ENCODE measurements at regions not wholly inside any gene's neighbourhood (a gene's known extent, or its start where the extent isn't known, plus 50 kb on each side); places are given as distances from the start of the nearest gene placed in this dataset.

DNA sequence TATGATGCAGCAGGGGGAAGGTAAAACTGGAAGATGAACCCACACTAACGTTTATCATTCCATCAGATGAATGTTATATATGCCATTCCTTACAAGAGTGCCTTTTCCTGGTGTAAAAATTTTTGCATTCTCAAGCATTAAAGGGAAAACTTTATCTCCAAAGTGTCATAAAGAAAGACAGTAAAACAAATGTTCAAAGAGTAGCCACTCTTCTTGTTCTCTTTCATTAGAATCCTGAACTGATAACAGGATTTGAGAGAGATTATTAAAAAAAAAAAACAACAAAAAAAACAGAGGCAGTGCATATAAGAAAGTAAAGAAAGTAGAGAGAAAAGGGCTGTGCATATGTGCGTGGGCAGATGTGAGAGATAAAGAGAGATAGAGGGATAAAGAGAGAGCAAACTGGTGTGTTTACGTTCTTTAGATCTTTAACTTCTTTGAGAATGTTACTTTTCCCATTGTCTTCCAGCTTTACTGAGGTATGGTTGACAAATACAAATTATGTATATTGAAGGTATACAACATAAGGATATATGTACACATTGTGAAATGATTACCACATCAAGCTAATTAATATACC lies 275.4 kb downstream of the HS3ST1 start:
- Histone ChIP-seq H3K9ac (ENCODE audit: insufficient read length, low read depth) (no peak overlapping the region), H3K4me3 (ENCODE audit: insufficient read length, low read depth) (no peak overlapping the region), H3K9me3 (ENCODE audit: insufficient read depth, low read length) (peaks cover 13% of the 10 kb centered on the region; the same call in 1 of the 2 replicates), H3K27me3 (ENCODE audit: insufficient read depth, insufficient read length) (no peaks in the 10 kb centered on the region), H3K36me3 (ENCODE audit: insufficient read depth, insufficient read length, low read length) (no peaks in the 10 kb centered on the region), H3K4me1 (ENCODE audit: insufficient read depth, insufficient read length) (no peaks in the 10 kb centered on the region)
- no peak for DNase-seq (ENCODE audit: low read depth, low spot score)
- TF ChIP-seq YY1 (IDR thresholded peaks at IDR 0.05; ENCODE audit: insufficient read depth, insufficient read length) (no peak), ZNF274 (IDR thresholded peaks at IDR 0.05; ENCODE audit: low read depth, low read length) (no peak), SUZ12 (IDR thresholded peaks at IDR 0.05; ENCODE audit: extremely low read depth, insufficient read depth, insufficient read length) (no peak)

DNA sequence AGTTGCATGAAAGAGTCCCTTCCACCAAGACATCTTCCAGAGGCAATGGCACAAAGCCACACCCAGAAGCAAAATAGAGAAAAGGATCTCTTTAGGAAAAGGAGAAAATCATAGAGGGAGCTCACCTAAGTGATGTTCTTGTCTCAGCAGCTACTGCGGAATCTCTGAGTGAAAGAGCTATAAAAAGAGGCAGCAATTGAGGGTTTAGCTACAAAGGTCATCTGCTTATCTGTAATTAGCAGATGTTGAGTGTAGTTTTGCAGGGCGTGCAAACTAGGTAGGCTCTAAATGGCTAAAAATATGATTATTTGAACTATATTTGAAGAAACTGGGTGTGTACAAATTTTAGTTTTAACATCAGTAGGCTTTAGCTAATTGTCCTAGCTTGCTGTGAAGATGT lies 276.0 kb downstream of the HS3ST1 start:
- TF ChIP-seq SUZ12 (IDR thresholded peaks at IDR 0.05; ENCODE audit: extremely low read depth, insufficient read depth, insufficient read length), result no peak
- no peak for TF ChIP-seq YY1 (IDR thresholded peaks at IDR 0.05; ENCODE audit: insufficient read depth, insufficient read length)
- no peak for TF ChIP-seq ZNF274 (IDR thresholded peaks at IDR 0.05; ENCODE audit: low read depth, low read length)
- H3K9me3 ChIP-seq (ENCODE audit: insufficient read depth, low read length), result peaks cover 13% of the 10 kb centered on the region; the same call in 1 of the 2 replicates

DNA sequence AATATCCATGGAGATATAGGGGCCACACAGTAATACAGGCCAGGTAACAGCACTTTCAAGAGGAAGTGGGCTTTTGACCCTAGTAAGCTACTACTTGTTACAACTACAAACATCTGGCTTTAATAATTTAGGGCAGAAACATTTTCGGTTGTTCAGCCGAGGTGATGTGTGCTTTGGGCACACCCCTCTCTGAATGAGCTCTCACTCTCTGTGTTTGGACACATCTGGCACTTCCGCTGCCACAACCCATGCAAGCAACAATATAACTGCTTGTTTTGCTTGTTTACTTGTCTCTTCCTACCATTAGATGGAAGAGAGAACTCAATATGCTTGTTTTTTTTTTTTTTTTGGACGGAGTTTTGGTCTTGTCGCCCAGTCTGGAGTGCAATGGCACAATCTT lies 277.2 kb downstream of the HS3ST1 start:
- Histone ChIP-seq H3K4me1 (ENCODE audit: insufficient read depth, insufficient read length) (no peaks in the 10 kb centered on the region), H3K36me3 (ENCODE audit: insufficient read depth, insufficient read length, low read length) (no peaks in the 10 kb centered on the region), H3K27me3 (ENCODE audit: insufficient read depth, insufficient read length) (no peaks in the 10 kb centered on the region), H3K4me3 (ENCODE audit: insufficient read length, low read depth) (no peak overlapping the region), H3K9ac (ENCODE audit: insufficient read length, low read depth) (no peak overlapping the region), H3K9me3 (ENCODE audit: insufficient read depth, low read length) (peaks cover 13% of the 10 kb centered on the region; the same call in 1 of the 2 replicates)
- TF ChIP-seq YY1 (IDR thresholded peaks at IDR 0.05; ENCODE audit: insufficient read depth, insufficient read length) (no peak), ZNF274 (IDR thresholded peaks at IDR 0.05; ENCODE audit: low read depth, low read length) (no peak), SUZ12 (IDR thresholded peaks at IDR 0.05; ENCODE audit: extremely low read depth, insufficient read depth, insufficient read length) (no peak)
- no peak for DNase-seq (ENCODE audit: low read depth, low spot score)

More for the DNA sequence above, 276.0 kb downstream of the HS3ST1 start:
- no peak overlapping the region for H3K4me3 ChIP-seq (ENCODE audit: insufficient read length, low read depth)
- no peak for DNase-seq (ENCODE audit: low read depth, low spot score)
- H3K36me3 ChIP-seq (ENCODE audit: insufficient read depth, insufficient read length, low read length), result no peaks in the 10 kb centered on the region
- no peak overlapping the region for H3K9ac ChIP-seq (ENCODE audit: insufficient read length, low read depth)
- no peaks in the 10 kb centered on the region for H3K4me1 ChIP-seq (ENCODE audit: insufficient read depth, insufficient read length)
- no peaks in the 10 kb centered on the region for H3K27me3 ChIP-seq (ENCODE audit: insufficient read depth, insufficient read length)

DNA sequence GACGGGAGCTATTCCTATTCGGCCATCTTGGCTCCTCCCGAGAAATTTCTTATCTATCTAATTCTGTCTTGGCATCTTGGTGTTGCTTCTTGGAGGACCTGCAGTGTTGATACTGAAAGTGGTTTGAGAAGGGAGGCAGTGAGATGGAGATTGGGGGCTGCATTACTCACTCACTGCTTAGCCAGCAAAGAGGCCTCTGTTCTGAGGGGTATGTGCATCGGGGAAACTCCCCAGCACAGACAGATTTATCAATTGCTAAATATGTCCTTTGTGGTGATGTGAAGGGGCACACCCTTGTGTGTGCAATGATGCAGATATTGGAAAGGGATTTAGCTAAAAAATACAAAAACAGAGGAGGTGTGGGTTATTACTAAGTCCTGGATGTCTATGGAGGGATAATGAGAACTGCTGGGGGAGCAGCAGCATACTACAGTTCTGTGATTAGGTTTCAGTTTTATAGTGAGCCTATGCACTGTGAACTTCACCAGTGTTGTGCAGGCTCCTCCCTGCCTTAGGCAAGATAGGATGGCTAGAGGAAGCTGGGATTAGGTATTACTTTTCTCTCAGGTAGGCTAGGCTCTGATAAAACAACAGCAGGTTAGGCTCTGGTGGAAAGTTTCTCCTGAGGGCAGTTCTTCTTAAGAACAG lies 279.0 kb downstream of the HS3ST1 start:
- Histone ChIP-seq H3K36me3 (ENCODE audit: insufficient read depth, insufficient read length, low read length) (no peaks in the 10 kb centered on the region), H3K9ac (ENCODE audit: insufficient read length, low read depth) (peak overlapping the region; percentile 68), H3K4me3 (ENCODE audit: insufficient read length, low read depth) (peak overlapping the region; percentile 51), H3K4me1 (ENCODE audit: insufficient read depth, insufficient read length) (no peaks in the 10 kb centered on the region), H3K27me3 (ENCODE audit: insufficient read depth, insufficient read length) (no peaks in the 10 kb centered on the region), H3K9me3 (ENCODE audit: insufficient read depth, low read length) (peaks cover 13% of the 10 kb centered on the region; the same call in 1 of the 2 replicates)
- no peak for DNase-seq (ENCODE audit: low read depth, low spot score)
- TF ChIP-seq SUZ12 (IDR thresholded peaks at IDR 0.05; ENCODE audit: extremely low read depth, insufficient read depth, insufficient read length) (no peak), ZNF274 (IDR thresholded peaks at IDR 0.05; ENCODE audit: low read depth, low read length) (no peak), YY1 (IDR thresholded peaks at IDR 0.05; ENCODE audit: insufficient read depth, insufficient read length) (no peak)

DNA sequence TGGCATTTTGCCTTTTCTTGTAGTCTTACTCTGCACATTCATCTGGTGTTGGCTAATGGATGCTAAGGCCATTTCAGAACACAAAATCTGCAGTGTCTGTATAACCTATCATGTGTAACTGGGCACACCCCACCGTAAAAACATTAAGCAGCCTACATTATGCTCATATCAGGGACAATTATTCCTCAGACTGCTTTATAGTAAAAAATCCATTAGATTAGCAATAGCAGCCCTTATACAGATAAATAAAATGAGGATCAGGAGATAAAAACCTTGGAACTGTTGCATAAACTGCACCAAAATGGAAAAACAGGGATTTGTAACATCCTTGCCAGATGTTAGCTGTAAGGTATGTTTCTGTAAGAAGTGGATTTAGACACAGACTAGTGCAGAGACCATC lies 288.8 kb downstream of the HS3ST1 start:
- TF ChIP-seq SUZ12 (IDR thresholded peaks at IDR 0.05; ENCODE audit: extremely low read depth, insufficient read depth, insufficient read length) (no peak), YY1 (IDR thresholded peaks at IDR 0.05; ENCODE audit: insufficient read depth, insufficient read length) (no peak)
- no peak for DNase-seq (ENCODE audit: low read depth, low spot score)
- H3K4me3 ChIP-seq (ENCODE audit: insufficient read length, low read depth), result no peak overlapping the region

DNA sequence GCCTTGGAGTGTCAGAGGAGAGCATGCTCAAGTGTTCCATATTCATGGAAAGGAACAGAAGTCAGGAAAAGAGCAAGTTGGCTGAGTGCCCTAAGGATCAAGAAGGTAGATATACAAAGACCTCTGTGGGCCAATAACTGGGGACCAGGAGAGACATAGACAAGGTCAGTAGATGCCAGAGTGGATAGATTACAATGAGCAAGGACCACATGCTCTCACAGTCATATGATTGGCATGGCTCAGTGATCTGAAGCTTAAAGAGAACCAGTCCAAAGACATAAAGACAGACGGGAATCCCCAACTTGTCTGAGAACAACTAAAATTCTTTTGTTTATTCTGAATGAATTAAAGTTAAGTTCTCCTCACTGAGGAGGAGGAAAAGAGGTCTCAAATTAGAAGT lies 289.7 kb downstream of the HS3ST1 start:
- H3K4me1 ChIP-seq (ENCODE audit: insufficient read depth, insufficient read length), result no peaks in the 10 kb centered on the region
- no peak for DNase-seq (ENCODE audit: low read depth, low spot score)
- no peaks in the 10 kb centered on the region for H3K27me3 ChIP-seq (ENCODE audit: insufficient read depth, insufficient read length)
- no peaks in the 10 kb centered on the region for H3K36me3 ChIP-seq (ENCODE audit: insufficient read depth, insufficient read length, low read length)
- H3K9me3 ChIP-seq (ENCODE audit: insufficient read depth, low read length), result no peaks in the 10 kb centered on the region
- TF ChIP-seq YY1 (IDR thresholded peaks at IDR 0.05; ENCODE audit: insufficient read depth, insufficient read length) (no peak), ZNF274 (IDR thresholded peaks at IDR 0.05; ENCODE audit: low read depth, low read length) (no peak), SUZ12 (IDR thresholded peaks at IDR 0.05; ENCODE audit: extremely low read depth, insufficient read depth, insufficient read length) (no peak)
- no peak overlapping the region for H3K4me3 ChIP-seq (ENCODE audit: insufficient read length, low read depth)
- H3K9ac ChIP-seq (ENCODE audit: insufficient read length, low read depth), result no peak overlapping the region

More for the DNA sequence above, 288.8 kb downstream of the HS3ST1 start:
- Histone ChIP-seq H3K9me3 (ENCODE audit: insufficient read depth, low read length) (no peaks in the 10 kb centered on the region), H3K36me3 (ENCODE audit: insufficient read depth, insufficient read length, low read length) (no peaks in the 10 kb centered on the region), H3K9ac (ENCODE audit: insufficient read length, low read depth) (no peak overlapping the region), H3K4me1 (ENCODE audit: insufficient read depth, insufficient read length) (no peaks in the 10 kb centered on the region), H3K27me3 (ENCODE audit: insufficient read depth, insufficient read length) (no peaks in the 10 kb centered on the region)

DNA sequence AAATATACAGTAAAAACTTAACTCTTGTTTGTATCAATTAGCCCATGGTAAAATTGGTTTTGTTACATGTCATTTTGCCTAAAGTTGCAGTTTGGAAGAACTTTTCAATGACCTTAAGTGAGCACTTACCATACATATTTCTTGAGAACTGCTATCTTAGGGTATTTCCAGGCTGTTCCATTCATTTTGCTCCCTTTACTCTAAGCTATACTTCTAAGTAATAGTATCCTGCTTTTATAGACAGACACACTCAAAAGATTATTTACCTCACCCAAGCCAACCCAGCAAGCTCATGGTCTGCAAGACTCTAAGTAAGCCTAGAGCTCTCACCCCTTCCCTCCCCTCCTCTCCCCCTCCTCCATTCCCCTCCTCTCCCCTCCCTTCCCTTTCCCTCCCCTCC lies 294.0 kb downstream of the HS3ST1 start:
- no peaks in the 10 kb centered on the region for H3K27me3 ChIP-seq (ENCODE audit: insufficient read depth, insufficient read length)
- no peak for DNase-seq (ENCODE audit: low read depth, low spot score)
- no peak overlapping the region for H3K9ac ChIP-seq (ENCODE audit: insufficient read length, low read depth)
- no peak for TF ChIP-seq ZNF274 (IDR thresholded peaks at IDR 0.05; ENCODE audit: low read depth, low read length)
- H3K36me3 ChIP-seq (ENCODE audit: insufficient read depth, insufficient read length, low read length), result no peaks in the 10 kb centered on the region
- H3K4me3 ChIP-seq (ENCODE audit: insufficient read length, low read depth), result no peak overlapping the region
- peaks cover 10% of the 10 kb centered on the region for H3K9me3 ChIP-seq (ENCODE audit: insufficient read depth, low read length)
- no peaks in the 10 kb centered on the region for H3K4me1 ChIP-seq (ENCODE audit: insufficient read depth, insufficient read length)

Measured in NT2/D1 (cell line).